SK-N-SH (cell line): ENCODE measurements at regions not wholly inside any gene's neighbourhood (a gene's known extent, or its start where the extent isn't known, plus 50 kb on each side); places are given as distances from the start of the nearest gene placed in this dataset.

Experiments
- CTCF ChIA-PET: fragments of 300-600, 350-600 bp; formaldehyde crosslinking; extraction: SDS; loops from one replicate; lab custom pipeline; 2021; lab: Yijun Ruan, JAX
- POLR2A ChIA-PET: fragments of 350-600 bp; sonication (Branson Sonifier 250); formaldehyde crosslinking; extraction: SDS; loops from one replicate; lab custom pipeline; 2020; ENCODE audit warnings: antibody characterized with exemption, inconsistent platforms; lab: Yijun Ruan, JAX
- DNase-seq: peaks from one replicate; pipeline ENCODE4 v3.0.0; 2012
- H2AFZ ChIP-seq: fragments of 200-600 bp; sonication (generic); 2 replicates; pipeline ENCODE4 v1.8.1; 2016; ENCODE audit warnings: antibody characterized with exemption, mild to moderate bottlenecking, low read depth
- H3F3A ChIP-seq: fragments of 200-600 bp; sonication (generic); replicated peaks from 2 replicates; pipeline ENCODE3; 2016; ENCODE audit warnings: antibody characterized with exemption, mild to moderate bottlenecking; ENCODE audit not compliant: insufficient read depth
- H3K27ac ChIP-seq, 2 experiments: fragments of 200-500 bp in 1 of 2; fragments of 200-600 bp in 1 of 2; sonication (Bioruptor generic) in 1 of 2; sonication (generic), shearing (Covaris generic) in 1 of 2; 2 replicates each; pipeline versions ENCODE4 v1.5.1 to v1.6.1; 2014 to 2016; ENCODE audit warnings: low read depth in 2 of 2, inconsistent platforms in 1 of 2, low read length in 1 of 2, mild to moderate bottlenecking in 1 of 2, mixed read lengths in 1 of 2
- H3K27me3 ChIP-seq: fragments of 200-600 bp; sonication (generic), shearing (Covaris generic); 2 replicates; pipeline ENCODE4 v1.6.1; 2016; ENCODE audit warnings: mixed run types; ENCODE audit not compliant: insufficient read depth
- H3K36me3 ChIP-seq, 2 experiments: fragments of 200-500 bp in 1 of 2; fragments of 200-600 bp in 1 of 2; sonication (Bioruptor generic) in 1 of 2; sonication (generic) in 1 of 2; replicated peaks in 1 of 2; 2 replicates each; pipeline versions ENCODE3 to v1.5.1; 2014 to 2016; ENCODE audit warnings: low read length in 1 of 2, mild to moderate bottlenecking in 1 of 2; ENCODE audit not compliant: insufficient read depth in 2 of 2, control insufficient read depth in 1 of 2
- H3K4me1 ChIP-seq, 2 experiments: fragments of 200-500 bp in 1 of 2; fragments of 200-600 bp in 1 of 2; sonication (Bioruptor generic) in 1 of 2; sonication (generic), shearing (Covaris generic) in 1 of 2; 2 replicates each; pipeline versions ENCODE4 v1.5.1 to v1.6.1; 2014 to 2016; ENCODE audit warnings: low read depth in 1 of 2, low read length in 1 of 2, mixed run types in 1 of 2; ENCODE audit not compliant: insufficient read depth in 2 of 2, control insufficient read depth in 1 of 2
- H3K4me2 ChIP-seq: fragments of 200-600 bp; sonication (generic), shearing (Covaris generic); 2 replicates; pipeline ENCODE4 v1.6.1; 2017; ENCODE audit warnings: mixed run types
- H3K4me3 ChIP-seq, 2 experiments: fragments of 200-500 bp in 1 of 2; fragments of 200-600 bp in 1 of 2; sonication (Bioruptor generic) in 1 of 2; sonication (generic), shearing (Covaris generic) in 1 of 2; 2 replicates each; pipeline versions ENCODE4 v1.5.1 to v1.8.1; 2014 to 2016; ENCODE audit warnings: low read depth in 2 of 2, inconsistent platforms in 1 of 2, low read length in 1 of 2, mild to moderate bottlenecking in 1 of 2, mixed read lengths in 1 of 2, moderate library complexity in 1 of 2
- H3K79me2 ChIP-seq: fragments of 200-600 bp; sonication (generic); 2 replicates; pipeline ENCODE4 v1.8.1; 2017; ENCODE audit warnings: mild to moderate bottlenecking; ENCODE audit not compliant: insufficient read depth
- H3K9ac ChIP-seq: fragments of 200-600 bp; sonication (generic); 2 replicates; pipeline ENCODE4 v1.6.1; 2017; ENCODE audit warnings: mixed run types
- H3K9me2 ChIP-seq: fragments of 200-600 bp; sonication (generic); 2 replicates; pipeline ENCODE4 v1.6.1; 2017; ENCODE audit warnings: mixed run types
- H3K9me3 ChIP-seq: fragments of 200-600 bp; sonication (generic); 2 replicates; pipeline ENCODE4 v1.6.1; 2017; ENCODE audit warnings: mixed run types, mild to moderate bottlenecking, moderate library complexity
- H4K20me1 ChIP-seq: fragments of 200-600 bp; sonication (generic); 2 replicates; pipeline ENCODE4 v1.6.1; 2017; ENCODE audit warnings: mild to moderate bottlenecking, mixed run types; ENCODE audit not compliant: insufficient read depth
- CHD2 ChIP-seq: fragments of 150-350 bp; IDR thresholded peaks from 2 replicates; pipeline ENCODE4 v1.6.1; 2018; ENCODE audit warnings: low read length; ENCODE audit not compliant: partially characterized antibody
- ELF1 ChIP-seq: IDR thresholded peaks from 2 replicates; pipeline ENCODE4 v1.4.0; 2012
- EP300 ChIP-seq, 2 experiments: IDR thresholded peaks; 2 replicates each; pipeline versions ENCODE4 v1.4.0 to v1.6.1; 2012; ENCODE audit warnings: borderline replicate concordance in 1 of 2, low read depth in 1 of 2, low read length in 1 of 2
- EZH2phosphoT487 ChIP-seq: fragments of 200-600 bp; sonication (generic); IDR thresholded peaks from 2 replicates; pipeline ENCODE4 v1.6.1; 2017; ENCODE audit warnings: low read depth, mixed run types, mild to moderate bottlenecking, antibody characterized with exemption, moderate library complexity, borderline replicate concordance
- MEF2A ChIP-seq: IDR thresholded peaks from 2 replicates; pipeline ENCODE4 v1.4.0; 2012; ENCODE audit warnings: low read depth, borderline replicate concordance
- MXI1 ChIP-seq: IDR thresholded peaks from 2 replicates; pipeline ENCODE4 v1.6.1; 2012; ENCODE audit warnings: mild to moderate bottlenecking, low read depth, low read length, improper control_type of control experiment
- NFIC ChIP-seq: IDR thresholded peaks from 2 replicates; pipeline ENCODE4 v1.4.0; 2012; ENCODE audit warnings: borderline replicate concordance
- NRF1 ChIP-seq: IDR thresholded peaks from 2 replicates; pipeline ENCODE4 v1.6.1; 2012; ENCODE audit warnings: low read depth, mild to moderate bottlenecking, low read length
- RAD21 ChIP-seq: IDR thresholded peaks from 2 replicates; pipeline ENCODE4 v1.6.1; 2012; ENCODE audit warnings: mild to moderate bottlenecking, low read length
- RFX5 ChIP-seq: IDR thresholded peaks from 2 replicates; pipeline ENCODE4 v1.6.1; 2012; ENCODE audit warnings: mild to moderate bottlenecking, improper control_type of control experiment, low read length
- SMC3 ChIP-seq: IDR thresholded peaks from 2 replicates; pipeline ENCODE4 v1.6.1; 2012; ENCODE audit warnings: low read depth, low read length, improper control_type of control experiment
- USF1 ChIP-seq: IDR thresholded peaks from 2 replicates; pipeline ENCODE4 v1.4.0; 2012; ENCODE audit warnings: low read depth, borderline replicate concordance
- USF2 ChIP-seq: fragments of 150-350 bp; IDR thresholded peaks from 2 replicates; pipeline ENCODE4 v1.6.1; 2017; ENCODE audit warnings: antibody characterized with exemption, low read length, low read depth, borderline replicate concordance
- YY1 ChIP-seq: IDR thresholded peaks from 2 replicates; pipeline ENCODE4 v1.4.0; 2012; ENCODE audit warnings: low read depth, mild to moderate bottlenecking
- WGBS: methylation state at CpG from one replicate; pipeline ENCODE4 v1.1.6; 2017; ENCODE audit warnings: low lambda C conversion rate; 5-methylcytosine and 5-hydroxymethylcytosine counted together
- TF ChIP-seq, protein P1 (sequence below): IDR thresholded peaks from 2 replicates; pipeline ENCODE4; 2012

- Histone ChIP-seq H3K27me3 (no peaks in the 10 kb centered on the region), H3K79me2 (no peaks in the 10 kb centered on the region), H4K20me1 (no peaks in the 10 kb centered on the region), H3K27ac (no peak overlapping the region), H3K9ac (no peak overlapping the region), H3F3A (no peaks in the 10 kb centered on the region), H3K4me2 (no peak overlapping the region), H3K4me1 (peaks cover under 1 to 2% of the 10 kb centered on the region in 2 experiments; a peak in 2 of 4 replicates), H3K4me3 (no peak overlapping the region), H3K9me3 (no peaks in the 10 kb centered on the region), H3K36me3 (no peaks in the 10 kb centered on the region), H2AFZ (no peak overlapping the region), H3K9me2 (no peaks in the 10 kb centered on the region)
- ChIA-PET CTCF (interaction anchor here (0.7 to 20.7 kb wide), 3 partner anchors 87 to 1203 kb away, joined by 3 to 291 read pairs (median 7); partner anchors contain the start of gene IGFBP3), POLR2A (no interaction called here)
- no peak for DNase-seq
- TF ChIP-seq EZH2phosphoT487 (no peak), CHD2 (no peak), MEF2A (no peak), SMC3 (no peak), RAD21 (no peak), NRF1 (no peak)
- 79% methylated on average over 7 of the region's 7 CpGs for WGBS
Observed at GRCh38 chr7:47093320-47094234, 488.3 kb downstream of the TNS3 start.

- Histone ChIP-seq H3K4me3 (no peak overlapping the region), H3K36me3 (no peaks in the 10 kb centered on the region), H3K9me3 (no peaks in the 10 kb centered on the region), H3K9me2 (no peaks in the 10 kb centered on the region), H3K27ac (no peak overlapping the region), H3F3A (no peaks in the 10 kb centered on the region), H4K20me1 (no peaks in the 10 kb centered on the region), H3K27me3 (no peaks in the 10 kb centered on the region), H3K4me2 (no peak overlapping the region), H2AFZ (no peak overlapping the region), H3K79me2 (no peaks in the 10 kb centered on the region), H3K4me1 (peaks cover 2 to 10% of the 10 kb centered on the region in 2 experiments; a peak in 2 of 4 replicates), H3K9ac (no peak overlapping the region)
- ChIA-PET CTCF (interaction anchor here (1.8 to 20.7 kb wide), 2 partner anchors 88 to 1172 kb away, joined by 7 to 291 read pairs; partner anchors contain the start of gene IGFBP3), POLR2A (no interaction called here)
- DNase-seq, result no peak
- TF ChIP-seq, protein P1, sequence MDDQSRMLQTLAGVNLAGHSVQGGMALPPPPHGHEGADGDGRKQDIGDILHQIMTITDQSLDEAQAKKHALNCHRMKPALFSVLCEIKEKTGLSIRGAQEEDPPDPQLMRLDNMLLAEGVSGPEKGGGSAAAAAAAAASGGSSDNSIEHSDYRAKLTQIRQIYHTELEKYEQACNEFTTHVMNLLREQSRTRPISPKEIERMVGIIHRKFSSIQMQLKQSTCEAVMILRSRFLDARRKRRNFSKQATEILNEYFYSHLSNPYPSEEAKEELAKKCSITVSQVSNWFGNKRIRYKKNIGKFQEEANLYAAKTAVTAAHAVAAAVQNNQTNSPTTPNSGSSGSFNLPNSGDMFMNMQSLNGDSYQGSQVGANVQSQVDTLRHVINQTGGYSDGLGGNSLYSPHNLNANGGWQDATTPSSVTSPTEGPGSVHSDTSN, result no peak
- no peak for TF ChIP-seq YY1
- no peak for TF ChIP-seq RFX5
- TF ChIP-seq MXI1, result no peak
- no peak for TF ChIP-seq USF1
- TF ChIP-seq NFIC, result no peak
- TF ChIP-seq EP300 (IDR thresholded peaks at IDR 0.05; ENCODE audit: borderline replicate concordance in 1 of 2, low read depth in 1 of 2, low read length in 1 of 2), result no peak
- no peak for TF ChIP-seq USF2
- no peak for TF ChIP-seq NRF1
- TF ChIP-seq ELF1, result no peak
- TF ChIP-seq RAD21, result no peak
Observed at GRCh38 chr7:47092336-47092735, 489.6 kb downstream of the TNS3 start.
